ENCODE measurements at regions not wholly inside any gene's neighbourhood (a gene's known extent, or its start where the extent isn't known, plus 50 kb on each side); places are given as distances from the start of the nearest gene placed in this dataset.

DNA sequence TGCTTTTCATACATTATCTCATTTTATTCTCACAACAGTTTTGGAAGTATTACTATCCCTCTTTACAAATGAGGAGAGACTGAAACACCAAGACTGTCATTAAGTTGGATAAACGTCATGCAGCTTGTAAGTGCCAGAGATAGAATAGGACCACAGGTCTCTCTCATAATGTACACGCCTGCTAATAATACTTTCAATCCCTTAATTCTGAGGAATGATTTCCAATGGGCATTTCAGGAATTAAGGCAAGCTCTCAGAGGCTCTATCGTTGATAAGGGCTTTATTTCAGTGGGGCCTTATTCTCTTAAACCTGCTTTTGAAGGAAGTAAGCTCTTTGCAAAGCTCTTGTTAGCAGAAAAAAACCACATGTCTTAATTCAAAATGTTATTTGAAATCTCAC is 229.1 kb downstream of the NFKBIZ start:
- TF ChIP-seq, protein P1, sequence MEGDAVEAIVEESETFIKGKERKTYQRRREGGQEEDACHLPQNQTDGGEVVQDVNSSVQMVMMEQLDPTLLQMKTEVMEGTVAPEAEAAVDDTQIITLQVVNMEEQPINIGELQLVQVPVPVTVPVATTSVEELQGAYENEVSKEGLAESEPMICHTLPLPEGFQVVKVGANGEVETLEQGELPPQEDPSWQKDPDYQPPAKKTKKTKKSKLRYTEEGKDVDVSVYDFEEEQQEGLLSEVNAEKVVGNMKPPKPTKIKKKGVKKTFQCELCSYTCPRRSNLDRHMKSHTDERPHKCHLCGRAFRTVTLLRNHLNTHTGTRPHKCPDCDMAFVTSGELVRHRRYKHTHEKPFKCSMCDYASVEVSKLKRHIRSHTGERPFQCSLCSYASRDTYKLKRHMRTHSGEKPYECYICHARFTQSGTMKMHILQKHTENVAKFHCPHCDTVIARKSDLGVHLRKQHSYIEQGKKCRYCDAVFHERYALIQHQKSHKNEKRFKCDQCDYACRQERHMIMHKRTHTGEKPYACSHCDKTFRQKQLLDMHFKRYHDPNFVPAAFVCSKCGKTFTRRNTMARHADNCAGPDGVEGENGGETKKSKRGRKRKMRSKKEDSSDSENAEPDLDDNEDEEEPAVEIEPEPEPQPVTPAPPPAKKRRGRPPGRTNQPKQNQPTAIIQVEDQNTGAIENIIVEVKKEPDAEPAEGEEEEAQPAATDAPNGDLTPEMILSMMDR (IDR thresholded peaks at IDR 0.05; ENCODE audit: insufficient read depth, low read length, missing control alignments) = no peak
- CTCF ChIA-PET = interaction anchor here (0.8 kb wide), 1 partner anchor 18 kb away, joined by 4 read pairs; no protein-coding TSS in a partner anchor
- no peak overlapping the region for H3K4me3 ChIP-seq (ENCODE audit: low read depth, low read length)
- POLR2A ChIA-PET = no interaction called here
- no peak for DNase-seq (ENCODE audit: low read depth, low spot score)

DNA sequence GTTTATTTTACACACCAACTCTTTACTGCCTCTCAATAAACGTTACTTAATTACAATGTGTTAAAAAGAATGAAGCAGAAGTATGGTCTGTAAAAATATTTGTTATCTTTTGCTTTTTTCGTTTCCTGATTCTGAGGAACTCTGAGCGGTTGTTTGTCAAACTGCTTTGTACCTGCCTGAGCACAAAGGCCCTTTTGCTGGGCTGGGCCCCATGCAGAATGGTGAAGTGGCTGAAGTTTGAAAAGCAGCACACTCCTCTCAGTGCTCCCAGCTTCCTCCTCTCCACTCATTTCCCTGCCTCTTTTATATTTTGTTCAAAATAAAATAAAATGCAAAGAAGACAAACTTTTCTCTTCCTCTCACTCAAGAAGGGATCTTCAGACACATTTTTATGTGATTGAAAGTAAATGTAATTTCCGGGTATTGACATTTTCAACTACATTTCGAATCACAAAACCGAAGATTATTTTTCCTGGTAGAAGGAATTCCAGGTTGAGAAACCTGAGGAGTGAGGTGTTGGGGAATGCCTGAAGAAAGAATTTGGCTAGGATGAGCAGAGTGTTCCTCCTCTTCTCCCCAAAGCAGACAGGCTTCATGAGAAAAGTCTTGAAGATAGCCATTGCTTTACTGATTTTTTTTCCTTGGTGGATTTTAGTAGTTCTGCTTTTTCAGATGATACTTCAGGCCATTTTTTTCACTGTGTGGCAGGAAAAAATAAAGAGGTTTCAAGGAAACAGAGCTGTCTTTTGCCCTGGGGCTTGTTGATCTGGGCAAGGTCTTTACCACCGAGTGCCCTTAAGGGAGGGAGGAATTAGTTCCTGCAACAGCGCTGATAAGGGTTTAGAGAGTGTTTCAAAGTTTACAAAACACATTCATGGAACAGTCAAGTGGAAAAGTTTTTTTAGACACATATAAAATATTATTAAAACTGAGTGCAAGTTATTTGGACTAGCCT is 229.8 kb downstream of the NFKBIZ start:
- TF ChIP-seq, protein P1 (IDR thresholded peaks at IDR 0.05; ENCODE audit: insufficient read depth, low read length, missing control alignments) = no peak
- no peak for DNase-seq (ENCODE audit: low read depth, low spot score)
- CTCF ChIA-PET = interaction anchor here (0.8 to 1.6 kb wide), 5 partner anchors 10 to 265 kb away, joined by 3 to 4 read pairs (median 3); no protein-coding TSS in a partner anchor
- POLR2A ChIA-PET = no interaction called here
- no peak overlapping the region for H3K4me3 ChIP-seq (ENCODE audit: low read depth, low read length)

GRCh38 chr3:102079809-102080197 is 230.5 kb downstream of the NFKBIZ start:
- CTCF ChIA-PET = interaction anchor here (1.0 to 1.6 kb wide), 4 partner anchors 10 to 265 kb away, joined by 3 to 4 read pairs (median 3); no protein-coding TSS in a partner anchor
- POLR2A ChIA-PET = no interaction called here
- TF ChIP-seq, protein P1 (IDR thresholded peaks at IDR 0.05; ENCODE audit: insufficient read depth, low read length, missing control alignments) = no peak
- no peak overlapping the region for H3K4me3 ChIP-seq (ENCODE audit: low read depth, low read length)
- DNase-seq (ENCODE audit: low read depth, low spot score) = no peak

GRCh38 chr3:102081572-102082289 is 232.4 kb downstream of the NFKBIZ start:
- ChIA-PET CTCF (no interaction called here), POLR2A (no interaction called here)
- no peak overlapping the region for H3K4me3 ChIP-seq (ENCODE audit: low read depth, low read length)

DNA sequence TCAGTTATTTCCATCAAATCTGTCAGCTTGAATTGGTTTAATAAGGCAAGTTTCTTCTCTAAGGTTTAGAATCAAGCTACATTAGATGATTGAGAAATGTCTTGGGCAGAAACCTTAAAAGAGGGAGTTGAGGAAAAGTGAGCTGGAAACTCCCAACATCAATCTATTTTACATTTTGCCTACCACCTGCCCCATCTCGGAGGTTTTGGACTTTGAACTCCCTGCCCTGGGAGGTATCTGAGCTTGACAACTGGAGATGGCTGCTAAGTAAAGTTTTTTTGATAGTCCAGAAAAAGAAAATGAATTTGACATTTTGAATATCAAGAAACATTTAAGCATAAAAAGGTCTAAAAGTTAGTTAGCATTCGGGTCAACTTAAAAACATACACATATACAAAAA is 234.2 kb downstream of the NFKBIZ start:
- DNase-seq (ENCODE audit: low read depth, low spot score) = no peak
- no peak overlapping the region for H3K4me3 ChIP-seq (ENCODE audit: low read depth, low read length)
- TF ChIP-seq, protein P1 (IDR thresholded peaks at IDR 0.05; ENCODE audit: insufficient read depth, low read length, missing control alignments) = no peak
- POLR2A ChIA-PET = interaction anchor here (0.6 to 2.5 kb wide), 2 partner anchors 232 to 234 kb away, joined by 3 to 9 read pairs; partner anchors contain the start of gene NFKBIZ
- CTCF ChIA-PET = interaction anchor here (1.1 to 1.9 kb wide), 3 partner anchors 24 to 281 kb away, joined by 3 to 6 read pairs (median 4); no protein-coding TSS in a partner anchor

More at GRCh38 chr3:102081572-102082289, 232.4 kb downstream of the NFKBIZ start:
- TF ChIP-seq, protein P1 (IDR thresholded peaks at IDR 0.05; ENCODE audit: insufficient read depth, low read length, missing control alignments) = no peak
- no peak for DNase-seq (ENCODE audit: low read depth, low spot score)

All from AG04449 (cell line).